ENCODE measurements at regions not wholly inside any gene's neighbourhood (a gene's known extent, or its start where the extent isn't known, plus 50 kb on each side); places are given as distances from the start of the nearest gene placed in this dataset.
"Not testable (repeated sequence)": the region's sequence is repeated elsewhere in the genome, so short reads cannot be mapped to it uniquely, and the experiment has no call there.

DNA sequence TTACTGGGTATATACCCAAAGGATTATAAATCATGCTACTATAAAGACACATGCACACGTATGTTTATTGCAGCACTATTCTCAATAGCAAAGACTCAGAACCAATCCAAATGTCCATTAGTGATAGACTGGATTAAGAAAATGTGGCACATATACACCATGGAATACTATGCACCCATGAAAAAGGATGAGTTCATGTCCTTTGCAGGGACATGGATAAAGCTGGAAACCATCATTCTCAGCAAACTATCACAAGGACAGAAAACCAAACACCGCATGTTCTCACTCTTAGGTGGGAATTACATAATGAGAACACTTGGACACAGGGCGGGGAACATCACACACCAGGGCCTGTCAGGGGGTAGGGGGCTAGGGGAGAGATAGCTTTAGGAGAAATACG, 186.1 kb upstream of the FTMT start:
- not testable (repeated sequence) for H2BK5ac ChIP-seq (ENCODE audit: low read depth, low read length, poor library complexity, severe bottlenecking)

More for the DNA sequence above, 186.1 kb upstream of the FTMT start:
- H2AK9ac ChIP-seq (replicated peaks; ENCODE audit: low read depth, low read length, poor library complexity); H4K5ac ChIP-seq (ENCODE audit: low read depth, low read length); H3K4ac ChIP-seq (ENCODE audit: low read depth, low read length); H3K14ac ChIP-seq (replicated peaks; ENCODE audit: low read depth, low read length); H2BK120ac ChIP-seq (ENCODE audit: low read depth, low read length); BruUV-seq (replicated peaks); H3K23ac ChIP-seq (ENCODE audit: low read depth, low read length); POLR2A ChIA-PET (ENCODE audit: unreplicated experiment); ATAC-seq (ENCODE audit: low read depth); H3K79me1 ChIP-seq (ENCODE audit: low read depth in 1 of 2, low read length in 2 of 2); DNase-seq; H3K27ac ChIP-seq (ENCODE audit: insufficient read depth, low read length); CTCF ChIA-PET; H3K4me1 ChIP-seq (ENCODE audit: control insufficient read depth, insufficient read depth, low read length); H3K36me3 ChIP-seq (ENCODE audit: control insufficient read depth, insufficient read depth, low read length); H2BK15ac ChIP-seq (ENCODE audit: low read depth, low read length); H2BK20ac ChIP-seq (ENCODE audit: low read depth, low read length); H3K27me3 ChIP-seq (ENCODE audit: control insufficient read depth, insufficient read depth, low read length); H4K91ac ChIP-seq (ENCODE audit: insufficient read depth, low read depth, low read length); H2AK5ac ChIP-seq (ENCODE audit: low read depth, low read length); H3K9ac ChIP-seq (ENCODE audit: low read depth, low read length); H3K4me3 ChIP-seq (ENCODE audit: insufficient read depth, low read depth, low read length); H4K20me1 ChIP-seq (ENCODE audit: insufficient read depth, low read length); H3K9me1 ChIP-seq (ENCODE audit: insufficient read depth, low read length); H3K56ac ChIP-seq (ENCODE audit: extremely low read depth, insufficient read depth, low read length); in situ Hi-C loops (cut with MboI; ENCODE audit: low sequenced_read_pairs); H3K9me3 ChIP-seq (ENCODE audit: control insufficient read depth, insufficient read depth, low read length); intact Hi-C loops (cut with micrococcal nuclease); H3K18ac ChIP-seq (ENCODE audit: low read depth, low read length); H2AFZ ChIP-seq (replicated peaks; ENCODE audit: low read length, poor library complexity); dilution Hi-C loops (cut with HindIII; ENCODE audit: low sequenced_read_pairs, unreplicated experiment); H3K4me2 ChIP-seq (ENCODE audit: low read depth, low read length); H4K8ac ChIP-seq (ENCODE audit: low read depth in 2 of 2, low read length in 2 of 2): not testable (repeated sequence)
- no CpG with 5 or more reads among the region's 4 CpGs for WGBS, 2 experiments (ENCODE audit: extremely low coverage in 2 of 2, insufficient read length in 1 of 2)

Measured in IMR-90 (cell line).